ENCODE measurements at regions not wholly inside any gene's neighbourhood (a gene's known extent, or its start where the extent isn't known, plus 50 kb on each side); places are given as distances from the start of the nearest gene placed in this dataset.

- DNase-seq: no peak
Observed at GRCh38 chr1:229196404-229197264, 74.3 kb upstream of the RAB4A start.

GRCh38 chr1:229197265-229197585 is 73.7 kb upstream of the RAB4A start:
- no peak for DNase-seq

- DNase-seq: peak; percentile 37
Observed at GRCh38 chr1:229199261-229200243, 71.4 kb upstream of the RAB4A start.

GRCh38 chr1:229203030-229203751 is 67.7 kb upstream of the RAB4A start:
- DNase-seq: no peak

- DNase-seq: no peak
Observed at GRCh38 chr1:229203991-229204632, 66.8 kb upstream of the RAB4A start.

- DNase-seq: no peak
Observed at GRCh38 chr1:229204921-229205777, 65.8 kb upstream of the RAB4A start.

GRCh38 chr1:229205854-229206253 is 65.1 kb upstream of the RAB4A start:
- DNase-seq: no peak

- no peak for DNase-seq
Observed at GRCh38 chr1:229207916-229208315, 63.0 kb upstream of the RAB4A start.

- no peak for DNase-seq
Observed at GRCh38 chr1:229208481-229208880, 62.4 kb upstream of the RAB4A start.

GRCh38 chr1:229209386-229209785 is 61.5 kb upstream of the RAB4A start:
- DNase-seq: no peak

GRCh38 chr1:229209816-229210215 is 61.1 kb upstream of the RAB4A start:
- no peak for DNase-seq

- no peak for DNase-seq
Observed at GRCh38 chr1:229210844-229211243, 60.1 kb upstream of the RAB4A start.

GRCh38 chr1:229213797-229214196 is 57.1 kb upstream of the RAB4A start:
- no peak for DNase-seq

- no peak for DNase-seq
Observed at GRCh38 chr1:229217716-229218115, 53.2 kb upstream of the RAB4A start.

- DNase-seq: no peak
Observed at GRCh38 chr1:229218612-229219025, 52.3 kb upstream of the RAB4A start.

GRCh38 chr1:229220163-229220846 is 50.6 kb upstream of the RAB4A start:
- no peak for DNase-seq

- DNase-seq: no peak
Observed at GRCh38 chr1:229221106-229222019, 49.5 kb upstream of the RAB4A start.

Data from CD4-positive, alpha-beta T cell treated with Interferon gamma for 1 hour (primary cell).